Stomach (tissue), 8 donors: ENCODE measurements at regions not wholly inside any gene's neighbourhood (a gene's known extent, or its start where the extent isn't known, plus 50 kb on each side); places are given as distances from the start of the nearest gene placed in this dataset.

ENCODE experiments used
- DNase-seq, 2 donors: peaks; one replicate each; pipeline versions ENCODE4 v3.0.0 to v3.0.0-alpha.2; 2013 to 2019
- H3K27ac ChIP-seq, 5 donors: fragments of 200-600 bp in 4 of 5; sonication (generic) in 4 of 5; one replicate each; pipeline ENCODE4 v1.5.1; 2013 to 2019; ENCODE audit warnings: mild to moderate bottlenecking in 1 of 5, moderate library complexity in 1 of 5
- H3K27me3 ChIP-seq, 3 donors: fragments of 200-600 bp; sonication (generic); one replicate each; pipeline ENCODE4 v1.5.1; 2017 to 2019; ENCODE audit warnings: mixed run types in 1 of 3
- H3K36me3 ChIP-seq, 4 donors: fragments of 200-600 bp; sonication (generic); 1 replicate in 3 of 4; 2 replicates in 1 of 4; pipeline ENCODE4 v1.5.1; 2016 to 2019
- H3K4me1 ChIP-seq, 4 donors: fragments of 200-600 bp; sonication (generic); one replicate each; pipeline ENCODE4 v1.5.1; 2016 to 2019
- H3K4me3 ChIP-seq, 4 donors: fragments of 200-600 bp; sonication (generic) in 3 of 4; one replicate each; pipeline ENCODE4 v1.5.1; 2016 to 2019; ENCODE audit warnings: mild to moderate bottlenecking in 1 of 4
- H3K9me3 ChIP-seq, 4 donors: fragments of 200-600 bp; sonication (generic); one replicate each; pipeline ENCODE4 v1.5.1; 2016 to 2019
- EP300 ChIP-seq: sonication (generic); formaldehyde crosslinking; IDR thresholded peaks from one replicate; pipeline ENCODE4 v1.6.1; 2017; ENCODE audit warnings: antibody characterized with exemption
- POLR2A ChIP-seq, 4 donors: fragments of 450-650 bp; IDR thresholded peaks; one replicate each; pipeline ENCODE4 v1.6.1; 2016; ENCODE audit warnings: antibody characterized with exemption in 4 of 4, control low read depth in 2 of 4, mild to moderate bottlenecking in 1 of 4, moderate library complexity in 1 of 4
- POLR2AphosphoS5 ChIP-seq, 3 donors: sonication (generic); formaldehyde crosslinking; IDR thresholded peaks; one replicate each; pipeline ENCODE4 v1.6.1; 2016; ENCODE audit warnings: antibody characterized with exemption in 3 of 3
- WGBS, 5 donors: extraction: QIAGEN DNeasy Blood & Tissue Kit in 3 of 5; methylation state at CpG; one replicate each; pipeline versions ENCODE4 v1.1.5 to v1.1.7; 2013 to 2018; 5-methylcytosine and 5-hydroxymethylcytosine counted together
- intact Hi-C: fragments of 100-400 bp; cut with DNase I; formaldehyde crosslinking; loops from one replicate; pipeline ENCODE4 v1.15.1; 2023; ENCODE audit warnings: low total_unique reads
- TF ChIP-seq, protein P1 (sequence below), 7 experiments: fragments of 450-650 bp in 4 of 7; fragments of 200-600 bp in 3 of 7; sonication (generic) in 3 of 7; IDR thresholded peaks; one replicate each; pipeline ENCODE4 v1.5.1; 2016 to 2019; ENCODE audit warnings: antibody characterized with exemption in 7 of 7, control low read depth in 2 of 7, mild to moderate bottlenecking in 1 of 7
- donor health status: healthy with polysubstance abuse.
- donor health status: Bipolar disorder and iron deficiency.
- donor health status: healthy.

DNA sequence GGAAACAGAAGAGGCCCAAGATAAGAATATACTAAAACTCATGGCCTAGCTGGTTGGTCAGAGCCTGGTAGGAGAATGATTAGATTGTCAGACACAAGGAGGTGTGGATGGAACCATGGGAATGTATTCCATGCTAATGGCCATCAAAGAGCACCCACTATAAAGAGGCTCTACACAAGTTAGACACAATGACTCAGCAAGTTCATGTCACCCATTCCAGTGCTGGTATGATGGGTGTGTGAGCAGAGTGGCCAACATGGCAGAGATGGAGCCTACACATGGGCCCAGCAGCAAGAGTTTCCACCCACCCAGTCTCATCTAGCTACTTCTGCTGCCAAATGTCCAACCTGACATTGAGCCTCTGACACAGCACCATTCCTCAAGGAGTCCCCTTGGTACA, 97.5 kb upstream of the COG2 start:
- no peaks in the 10 kb centered on the region for H3K27me3 ChIP-seq
- peaks cover 0 to 7% (median 4%) of the 10 kb centered on the region in 4 donors for H3K4me1 ChIP-seq
- no peak overlapping the region for H3K27ac ChIP-seq
- no peak for TF ChIP-seq EP300
- TF ChIP-seq, protein P1, sequence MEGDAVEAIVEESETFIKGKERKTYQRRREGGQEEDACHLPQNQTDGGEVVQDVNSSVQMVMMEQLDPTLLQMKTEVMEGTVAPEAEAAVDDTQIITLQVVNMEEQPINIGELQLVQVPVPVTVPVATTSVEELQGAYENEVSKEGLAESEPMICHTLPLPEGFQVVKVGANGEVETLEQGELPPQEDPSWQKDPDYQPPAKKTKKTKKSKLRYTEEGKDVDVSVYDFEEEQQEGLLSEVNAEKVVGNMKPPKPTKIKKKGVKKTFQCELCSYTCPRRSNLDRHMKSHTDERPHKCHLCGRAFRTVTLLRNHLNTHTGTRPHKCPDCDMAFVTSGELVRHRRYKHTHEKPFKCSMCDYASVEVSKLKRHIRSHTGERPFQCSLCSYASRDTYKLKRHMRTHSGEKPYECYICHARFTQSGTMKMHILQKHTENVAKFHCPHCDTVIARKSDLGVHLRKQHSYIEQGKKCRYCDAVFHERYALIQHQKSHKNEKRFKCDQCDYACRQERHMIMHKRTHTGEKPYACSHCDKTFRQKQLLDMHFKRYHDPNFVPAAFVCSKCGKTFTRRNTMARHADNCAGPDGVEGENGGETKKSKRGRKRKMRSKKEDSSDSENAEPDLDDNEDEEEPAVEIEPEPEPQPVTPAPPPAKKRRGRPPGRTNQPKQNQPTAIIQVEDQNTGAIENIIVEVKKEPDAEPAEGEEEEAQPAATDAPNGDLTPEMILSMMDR (IDR thresholded peaks at IDR 0.05): no peak
- no peak for TF ChIP-seq POLR2A (IDR thresholded peaks at IDR 0.05)
- TF ChIP-seq POLR2AphosphoS5 (IDR thresholded peaks at IDR 0.05): no peak
- H3K9me3 ChIP-seq: no peaks in the 10 kb centered on the region
- no peak overlapping the region for H3K4me3 ChIP-seq
- DNase-seq: no peak
- H3K36me3 ChIP-seq: no peaks in the 10 kb centered on the region
- intact Hi-C loops: no loop called here

DNA sequence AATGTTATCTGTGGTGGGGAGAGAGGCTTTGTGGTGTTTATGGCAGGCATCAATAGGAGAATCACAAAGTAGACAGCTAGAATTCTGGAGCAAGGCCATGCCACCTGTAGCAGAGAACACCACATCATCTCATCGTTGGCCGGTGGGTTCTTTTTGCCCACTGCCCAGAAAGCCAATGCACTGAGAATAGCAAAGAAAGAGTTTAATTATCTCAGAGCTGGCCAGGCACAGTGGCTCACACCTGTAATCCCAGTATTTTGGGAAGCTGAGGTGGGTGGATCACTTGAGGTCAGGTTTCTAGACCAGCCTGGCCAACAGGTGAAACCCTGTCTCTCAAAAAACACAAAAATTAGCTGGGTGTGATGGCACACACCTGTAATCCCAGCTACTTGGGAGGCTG, 99.2 kb upstream of the COG2 start:
- intact Hi-C loops: no loop called here
- no peak overlapping the region for H3K4me3 ChIP-seq
- WGBS, 5 donors: 93 to 98% (median 95%) methylated on average over 2 of the region's 2 CpGs
- no peaks in the 10 kb centered on the region for H3K9me3 ChIP-seq
- no peaks in the 10 kb centered on the region for H3K4me1 ChIP-seq
- H3K36me3 ChIP-seq: no peaks in the 10 kb centered on the region
- no peaks in the 10 kb centered on the region for H3K27me3 ChIP-seq
- TF ChIP-seq, protein P1 (IDR thresholded peaks at IDR 0.05): no peak
- no peak for TF ChIP-seq EP300
- no peak for TF ChIP-seq POLR2A (IDR thresholded peaks at IDR 0.05)
- TF ChIP-seq POLR2AphosphoS5 (IDR thresholded peaks at IDR 0.05): no peak
- no peak for DNase-seq
- no peak overlapping the region for H3K27ac ChIP-seq

DNA sequence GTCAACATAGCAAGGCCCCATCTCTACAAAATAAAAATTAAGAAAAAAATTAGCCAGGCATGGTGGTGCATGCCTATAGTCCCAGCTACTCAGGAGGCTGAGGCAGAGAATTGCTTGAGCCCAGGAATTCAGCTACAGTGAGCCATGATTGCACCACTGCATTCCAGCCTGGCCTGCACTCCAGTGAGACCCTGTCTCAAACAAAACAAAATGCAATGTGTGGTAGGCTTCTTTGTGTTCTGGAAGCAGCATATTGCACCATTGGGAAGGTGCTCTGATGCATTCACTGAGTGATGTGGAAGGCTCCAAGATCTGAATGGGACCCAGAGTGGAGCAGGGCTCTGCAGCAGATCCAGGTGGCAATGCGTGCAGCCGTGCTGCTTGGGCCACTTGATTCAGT, 99.6 kb upstream of the COG2 start:
- intact Hi-C loops: no loop called here
- DNase-seq: no peak
- TF ChIP-seq POLR2AphosphoS5 (IDR thresholded peaks at IDR 0.05) (no peak), POLR2A (IDR thresholded peaks at IDR 0.05) (no peak), EP300 (no peak)
- TF ChIP-seq, protein P1 (IDR thresholded peaks at IDR 0.05): no peak
- H3K27ac ChIP-seq: no peak overlapping the region
- no peaks in the 10 kb centered on the region for H3K27me3 ChIP-seq
- H3K9me3 ChIP-seq: no peaks in the 10 kb centered on the region
- 93 to 98% (median 95%) methylated on average over 2 of the region's 2 CpGs for WGBS, 5 donors
- H3K36me3 ChIP-seq: no peaks in the 10 kb centered on the region
- H3K4me3 ChIP-seq: no peak overlapping the region
- H3K4me1 ChIP-seq: no peaks in the 10 kb centered on the region

DNA sequence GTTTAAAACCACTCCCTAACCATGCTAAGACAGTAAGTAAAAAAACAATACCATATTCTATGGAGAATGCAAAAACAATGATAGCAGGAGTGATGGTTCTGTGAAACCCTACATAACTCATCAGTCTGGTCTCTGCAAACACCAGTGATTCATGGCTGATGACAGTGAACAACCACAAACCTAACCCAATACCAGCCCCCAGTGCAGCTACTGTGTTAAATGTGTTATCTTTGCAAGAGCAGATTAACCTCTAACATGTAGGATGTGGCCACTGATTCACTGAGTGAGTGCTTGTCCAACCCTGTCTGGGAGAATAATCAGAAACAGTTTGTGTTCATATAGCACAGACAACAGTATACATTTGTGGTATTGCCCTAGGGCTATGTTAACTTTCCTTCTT, 100.2 kb upstream of the COG2 start:
- TF ChIP-seq, protein P1 (IDR thresholded peaks at IDR 0.05): no peak
- TF ChIP-seq POLR2A (IDR thresholded peaks at IDR 0.05) (no peak), POLR2AphosphoS5 (IDR thresholded peaks at IDR 0.05) (no peak), EP300 (no peak)
- Histone ChIP-seq H3K9me3 (no peaks in the 10 kb centered on the region), H3K4me3 (no peak overlapping the region), H3K27ac (no peak overlapping the region), H3K27me3 (no peaks in the 10 kb centered on the region), H3K36me3 (no peaks in the 10 kb centered on the region), H3K4me1 (no peaks in the 10 kb centered on the region)
- no peak for DNase-seq
- intact Hi-C loops: no loop called here

DNA sequence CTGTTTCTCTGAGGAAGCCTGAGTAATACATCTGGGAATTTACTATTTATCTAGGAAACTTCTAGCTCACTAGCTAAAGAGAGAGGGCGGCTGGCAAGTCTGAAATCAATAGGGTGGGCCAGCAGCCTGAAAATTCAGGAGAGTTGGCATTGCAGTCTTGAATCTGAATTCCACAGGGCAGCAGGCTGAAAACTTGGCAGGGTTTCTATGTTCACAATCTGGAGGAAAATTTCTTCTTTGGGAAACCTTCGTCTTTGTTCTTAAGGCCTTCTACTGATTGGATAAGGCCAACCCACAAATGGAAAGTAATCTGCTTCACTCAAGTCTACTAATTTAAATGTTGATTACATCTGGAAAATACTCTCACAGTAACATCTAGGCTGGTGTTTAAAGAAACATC, 101.0 kb upstream of the COG2 start:
- no peak for DNase-seq
- WGBS, 5 donors: 37 to 71% (median 46%) methylated on average over 2 of the region's 2 CpGs
- Histone ChIP-seq H3K4me1 (no peaks in the 10 kb centered on the region), H3K27ac (no peak overlapping the region), H3K36me3 (no peaks in the 10 kb centered on the region), H3K4me3 (no peak overlapping the region), H3K9me3 (no peaks in the 10 kb centered on the region), H3K27me3 (no peaks in the 10 kb centered on the region)
- intact Hi-C loops: no loop called here
- TF ChIP-seq, protein P1 (IDR thresholded peaks at IDR 0.05): no peak
- no peak for TF ChIP-seq POLR2AphosphoS5 (IDR thresholded peaks at IDR 0.05)
